ENCODE measurements at regions not wholly inside any gene's neighbourhood (a gene's known extent, or its start where the extent isn't known, plus 50 kb on each side); places are given as distances from the start of the nearest gene placed in this dataset.

DNA sequence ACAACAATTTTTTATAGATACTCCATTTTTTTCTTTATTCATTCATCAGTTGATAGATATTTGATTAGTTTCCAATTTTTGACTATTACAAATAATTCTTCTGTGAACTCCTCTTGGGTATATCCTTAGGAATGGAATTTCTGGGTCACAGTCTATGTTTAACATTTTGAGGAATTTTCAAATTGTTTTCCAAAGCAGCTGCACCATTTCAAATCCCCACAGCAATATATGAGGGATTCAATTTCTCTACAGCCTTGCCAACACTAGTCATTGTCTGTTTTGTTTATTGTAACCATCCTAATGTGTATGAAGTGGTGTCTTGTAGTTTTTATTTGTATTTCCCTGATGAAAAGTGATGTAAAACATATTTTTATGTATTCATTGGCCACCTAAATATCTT, 320.3 kb upstream of the DEFB112 start:
- Histone ChIP-seq H2AK5ac (ENCODE audit: low read depth, low read length) (no peak overlapping the region), H2BK5ac (ENCODE audit: low read length) (no peak overlapping the region), H2BK15ac (ENCODE audit: low read length) (no peak overlapping the region), H3K4me2 (ENCODE audit: insufficient read depth, low read length, poor library complexity, severe bottlenecking) (no peak overlapping the region), H2BK12ac (ENCODE audit: low read length) (no peak overlapping the region), H3K4ac (ENCODE audit: low read length) (no peak overlapping the region), H2BK120ac (ENCODE audit: low read depth, low read length) (no peak overlapping the region), H3K4me3 (ENCODE audit: low read length in 2 of 2) (no peak overlapping the region), H3K4me1 (ENCODE audit: control insufficient read depth in 2 of 2, insufficient read depth in 1 of 2, low read depth in 1 of 2, low read length in 2 of 2) (no peaks in the 10 kb centered on the region), H4K8ac (ENCODE audit: low read depth, low read length) (no peak overlapping the region), H4K91ac (ENCODE audit: low read depth, low read length, poor library complexity) (no peak overlapping the region), H2AFZ (ENCODE audit: low read length) (no peak overlapping the region), H3K9me3 (replicated peaks in 1 of 2; ENCODE audit: control insufficient read depth in 2 of 2, insufficient read depth in 1 of 2, low read depth in 1 of 2, low read length in 2 of 2) (no peaks in the 10 kb centered on the region), H3K14ac (ENCODE audit: low read length) (no peak overlapping the region), H3K79me1 (ENCODE audit: low read depth, low read length) (no peaks in the 10 kb centered on the region), H3K18ac (ENCODE audit: low read length) (no peak overlapping the region), H3K23ac (ENCODE audit: low read depth, low read length, poor library complexity) (no peak overlapping the region), H3K27ac (replicated peaks; ENCODE audit: low read length) (no peak overlapping the region), H3K36me3 (replicated peaks in 1 of 2; ENCODE audit: control insufficient read depth in 2 of 2, insufficient read depth in 2 of 2, low read length in 2 of 2) (no peaks in the 10 kb centered on the region), H3K27me3 (ENCODE audit: control insufficient read depth in 3 of 3, insufficient read depth in 3 of 3, low read depth in 1 of 3, low read length in 3 of 3) (no peaks in the 10 kb centered on the region), H3K9ac (ENCODE audit: low read depth, low read length, poor library complexity) (no peak overlapping the region)
- DNase-seq (ENCODE audit: low spot score) = no peak

DNA sequence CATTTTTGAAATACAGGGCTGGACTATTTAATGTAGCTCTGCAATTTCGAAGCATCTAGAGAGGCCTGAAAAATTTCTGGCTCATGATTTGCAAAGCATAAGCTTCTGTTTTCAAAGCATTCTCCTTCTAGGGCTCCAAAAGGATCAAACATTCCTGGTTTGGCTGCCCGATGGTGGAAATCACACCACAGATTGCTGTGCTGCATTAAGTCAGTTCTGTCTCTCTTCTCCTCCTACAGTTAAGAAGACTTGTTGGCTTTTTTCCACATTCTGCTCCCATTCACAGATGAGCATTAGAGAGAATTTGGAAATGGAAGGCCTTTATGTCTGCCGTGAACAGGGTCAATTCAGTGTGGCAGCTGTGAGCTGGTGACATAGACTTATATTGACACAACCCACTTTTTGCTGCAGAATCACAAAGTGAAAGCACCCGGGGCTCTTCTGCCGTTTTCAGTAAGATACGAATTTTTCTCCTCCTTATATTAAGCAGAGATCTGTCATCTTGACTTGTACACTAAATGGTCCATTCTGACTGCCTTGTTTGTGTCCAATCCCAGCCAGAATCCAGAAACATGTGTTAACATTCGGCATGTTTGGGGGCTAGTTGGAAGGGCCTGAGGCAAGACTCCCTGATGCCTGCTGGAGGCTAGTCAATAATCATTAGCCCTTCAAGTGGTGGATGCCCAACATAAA, 330.8 kb upstream of the DEFB112 start:
- no CpG with 5 or more reads among the region's 7 CpGs for WGBS, 2 donors (ENCODE audit: extremely low coverage in 2 of 2, insufficient read length in 2 of 2, insufficient replicate concordance in 1 of 2)
- H2AK5ac ChIP-seq (ENCODE audit: low read depth, low read length) = no peak overlapping the region
- H2BK120ac ChIP-seq (ENCODE audit: low read depth, low read length) = no peak overlapping the region
- H3K4me2 ChIP-seq (ENCODE audit: insufficient read depth, low read length, poor library complexity, severe bottlenecking) = no peak overlapping the region
- no peak overlapping the region for H2BK5ac ChIP-seq (ENCODE audit: low read length)
- no peak overlapping the region for H4K8ac ChIP-seq (ENCODE audit: low read depth, low read length)
- no peak overlapping the region for H2BK15ac ChIP-seq (ENCODE audit: low read length)
- no peaks in the 10 kb centered on the region for H3K79me1 ChIP-seq (ENCODE audit: low read depth, low read length)
- no peak overlapping the region for H4K91ac ChIP-seq (ENCODE audit: low read depth, low read length, poor library complexity)
- no peak overlapping the region for H3K4me3 ChIP-seq (ENCODE audit: low read length in 2 of 2)
- H3K23ac ChIP-seq (ENCODE audit: low read depth, low read length, poor library complexity) = no peak overlapping the region
- H3K9me3 ChIP-seq (replicated peaks in 1 of 2; ENCODE audit: control insufficient read depth in 2 of 2, insufficient read depth in 1 of 2, low read depth in 1 of 2, low read length in 2 of 2) = no peaks in the 10 kb centered on the region
- H3K27me3 ChIP-seq (ENCODE audit: control insufficient read depth in 3 of 3, insufficient read depth in 3 of 3, low read depth in 1 of 3, low read length in 3 of 3) = no peaks in the 10 kb centered on the region
- H2AFZ ChIP-seq (ENCODE audit: low read length) = peak overlapping the region; percentile 59
- no peaks in the 10 kb centered on the region for H3K36me3 ChIP-seq (replicated peaks in 1 of 2; ENCODE audit: control insufficient read depth in 2 of 2, insufficient read depth in 2 of 2, low read length in 2 of 2)
- H3K14ac ChIP-seq (ENCODE audit: low read length) = no peak overlapping the region
- H3K4me1 ChIP-seq (ENCODE audit: control insufficient read depth in 2 of 2, insufficient read depth in 1 of 2, low read depth in 1 of 2, low read length in 2 of 2) = no peaks in the 10 kb centered on the region
- no peak overlapping the region for H3K9ac ChIP-seq (ENCODE audit: low read depth, low read length, poor library complexity)
- no peak overlapping the region for H3K18ac ChIP-seq (ENCODE audit: low read length)
- H3K4ac ChIP-seq (ENCODE audit: low read length) = no peak overlapping the region
- H2BK12ac ChIP-seq (ENCODE audit: low read length) = no peak overlapping the region
- DNase-seq (ENCODE audit: low spot score) = no peak
- no peak overlapping the region for H3K27ac ChIP-seq (replicated peaks; ENCODE audit: low read length)

DNA sequence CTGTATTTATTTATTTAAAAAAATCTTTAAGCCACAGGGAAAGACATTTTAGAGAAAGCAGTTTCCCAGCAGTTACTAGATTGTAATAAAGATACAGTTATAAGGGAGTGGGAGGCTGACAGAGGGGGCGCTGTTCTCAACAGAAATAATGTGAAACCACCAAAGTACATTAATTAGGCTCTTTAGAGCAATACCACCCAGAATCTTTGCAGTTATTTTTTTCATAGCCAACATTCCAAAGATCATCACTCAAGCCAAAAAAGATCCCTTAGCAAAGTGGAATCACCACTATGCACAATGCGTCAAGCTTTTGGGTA, 331.3 kb upstream of the DEFB112 start:
- no CpG with 5 or more reads among the region's 2 CpGs for WGBS, 2 donors (ENCODE audit: extremely low coverage in 2 of 2, insufficient read length in 2 of 2, insufficient replicate concordance in 1 of 2)

DNA sequence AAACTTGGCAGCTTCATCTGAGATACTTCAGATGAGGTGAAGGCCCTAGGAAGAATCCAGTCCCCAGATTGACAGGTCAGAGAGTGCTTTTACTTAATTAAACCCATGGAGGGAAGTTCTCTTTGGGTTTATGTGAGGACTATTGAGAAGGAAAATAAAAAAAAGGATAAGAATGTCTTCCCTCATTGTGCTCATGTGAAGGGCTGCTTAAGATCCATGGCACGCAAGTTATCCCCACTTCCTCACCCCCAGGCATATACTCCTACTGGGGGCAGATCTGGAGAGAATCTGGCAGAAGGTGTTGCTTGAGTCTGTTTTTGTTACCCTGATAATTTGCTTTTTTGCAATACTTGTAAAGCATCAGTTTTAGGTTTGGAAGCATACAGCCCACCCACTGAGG, 322.9 kb upstream of the TFAP2D start:
- no peaks in the 10 kb centered on the region for H3K27me3 ChIP-seq (ENCODE audit: control insufficient read depth in 3 of 3, insufficient read depth in 3 of 3, low read depth in 1 of 3, low read length in 3 of 3)

More for the DNA sequence above, 331.3 kb upstream of the DEFB112 start:
- no peaks in the 10 kb centered on the region for H3K9me3 ChIP-seq (replicated peaks in 1 of 2; ENCODE audit: control insufficient read depth in 2 of 2, insufficient read depth in 1 of 2, low read depth in 1 of 2, low read length in 2 of 2)
- DNase-seq (ENCODE audit: low spot score) = no peak
- no peak overlapping the region for H2AFZ ChIP-seq (ENCODE audit: low read length)
- no peak overlapping the region for H2AK5ac ChIP-seq (ENCODE audit: low read depth, low read length)
- H4K8ac ChIP-seq (ENCODE audit: low read depth, low read length) = no peak overlapping the region
- H3K4me1 ChIP-seq (ENCODE audit: control insufficient read depth in 2 of 2, insufficient read depth in 1 of 2, low read depth in 1 of 2, low read length in 2 of 2) = no peaks in the 10 kb centered on the region
- H3K36me3 ChIP-seq (replicated peaks in 1 of 2; ENCODE audit: control insufficient read depth in 2 of 2, insufficient read depth in 2 of 2, low read length in 2 of 2) = no peaks in the 10 kb centered on the region
- no peak overlapping the region for H3K14ac ChIP-seq (ENCODE audit: low read length)
- H2BK5ac ChIP-seq (ENCODE audit: low read length) = no peak overlapping the region
- H2BK120ac ChIP-seq (ENCODE audit: low read depth, low read length) = no peak overlapping the region
- H3K9ac ChIP-seq (ENCODE audit: low read depth, low read length, poor library complexity) = no peak overlapping the region
- no peak overlapping the region for H2BK15ac ChIP-seq (ENCODE audit: low read length)
- H3K27me3 ChIP-seq (ENCODE audit: control insufficient read depth in 3 of 3, insufficient read depth in 3 of 3, low read depth in 1 of 3, low read length in 3 of 3) = no peaks in the 10 kb centered on the region
- no peak overlapping the region for H2BK12ac ChIP-seq (ENCODE audit: low read length)
- no peak overlapping the region for H3K27ac ChIP-seq (replicated peaks; ENCODE audit: low read length)
- no peak overlapping the region for H3K23ac ChIP-seq (ENCODE audit: low read depth, low read length, poor library complexity)
- H3K4me2 ChIP-seq (ENCODE audit: insufficient read depth, low read length, poor library complexity, severe bottlenecking) = no peak overlapping the region
- H3K18ac ChIP-seq (ENCODE audit: low read length) = no peak overlapping the region
- no peak overlapping the region for H4K91ac ChIP-seq (ENCODE audit: low read depth, low read length, poor library complexity)
- no peaks in the 10 kb centered on the region for H3K79me1 ChIP-seq (ENCODE audit: low read depth, low read length)
- H3K4ac ChIP-seq (ENCODE audit: low read length) = no peak overlapping the region
- no peak overlapping the region for H3K4me3 ChIP-seq (ENCODE audit: low read length in 2 of 2)

More for the DNA sequence above, 322.9 kb upstream of the TFAP2D start:
- Histone ChIP-seq H3K23ac (ENCODE audit: low read depth, low read length, poor library complexity) (no peak overlapping the region), H4K91ac (ENCODE audit: low read depth, low read length, poor library complexity) (no peak overlapping the region), H3K4ac (ENCODE audit: low read length) (no peak overlapping the region), H3K9ac (ENCODE audit: low read depth, low read length, poor library complexity) (no peak overlapping the region), H3K4me2 (ENCODE audit: insufficient read depth, low read length, poor library complexity, severe bottlenecking) (no peak overlapping the region), H2BK5ac (ENCODE audit: low read length) (no peak overlapping the region), H2BK15ac (ENCODE audit: low read length) (no peak overlapping the region), H3K14ac (ENCODE audit: low read length) (no peak overlapping the region), H3K27ac (replicated peaks; ENCODE audit: low read length) (no peak overlapping the region), H2BK12ac (ENCODE audit: low read length) (no peak overlapping the region), H3K9me3 (replicated peaks in 1 of 2; ENCODE audit: control insufficient read depth in 2 of 2, insufficient read depth in 1 of 2, low read depth in 1 of 2, low read length in 2 of 2) (no peaks in the 10 kb centered on the region), H3K4me3 (ENCODE audit: low read length in 2 of 2) (no peak overlapping the region), H4K8ac (ENCODE audit: low read depth, low read length) (no peak overlapping the region), H3K4me1 (ENCODE audit: control insufficient read depth in 2 of 2, insufficient read depth in 1 of 2, low read depth in 1 of 2, low read length in 2 of 2) (peaks cover 0 to 2% of the 10 kb centered on the region in 2 donors), H3K79me1 (ENCODE audit: low read depth, low read length) (no peaks in the 10 kb centered on the region), H3K36me3 (replicated peaks in 1 of 2; ENCODE audit: control insufficient read depth in 2 of 2, insufficient read depth in 2 of 2, low read length in 2 of 2) (no peaks in the 10 kb centered on the region), H3K18ac (ENCODE audit: low read length) (no peak overlapping the region), H2AFZ (ENCODE audit: low read length) (no peak overlapping the region), H2BK120ac (ENCODE audit: low read depth, low read length) (no peak overlapping the region), H2AK5ac (ENCODE audit: low read depth, low read length) (no peak overlapping the region)
- no CpG with 5 or more reads among the region's 1 CpG for WGBS, 2 donors (ENCODE audit: extremely low coverage in 2 of 2, insufficient read length in 2 of 2, insufficient replicate concordance in 1 of 2)
- DNase-seq (ENCODE audit: low spot score) = no peak

Data from neuronal stem cell (in vitro differentiated cells).